Gastroesophageal sphincter (tissue), 4 donors: ENCODE measurements at regions not wholly inside any gene's neighbourhood (a gene's known extent, or its start where the extent isn't known, plus 50 kb on each side); places are given as distances from the start of the nearest gene placed in this dataset.

Source experiments
- ATAC-seq: fragments of 150-250 bp; one replicate; pipeline ENCODE4 v1.9.1; 2016; ENCODE audit warnings: mild to moderate bottlenecking, moderate library complexity
- H3K27ac ChIP-seq, 4 donors: fragments of 200-600 bp; sonication (generic) in 3 of 4; 1 replicate in 3 of 4; 2 replicates in 1 of 4; pipeline ENCODE4 v1.5.1; 2016 to 2019
- H3K27me3 ChIP-seq: fragments of 200-600 bp; sonication (generic); one replicate; pipeline ENCODE4 v1.5.1; 2019
- H3K36me3 ChIP-seq, 2 donors: fragments of 200-600 bp; sonication (generic); one replicate each; pipeline ENCODE4 v1.5.1; 2019; ENCODE audit warnings: control low read depth in 1 of 2
- H3K4me1 ChIP-seq, 3 donors: fragments of 200-600 bp; sonication (generic); 1 replicate in 2 of 3; 2 replicates in 1 of 3; pipeline ENCODE4 v1.5.1; 2016 to 2019; ENCODE audit warnings: control low read depth in 2 of 3
- H3K4me3 ChIP-seq, 2 donors: fragments of 200-600 bp; sonication (generic); one replicate each; pipeline ENCODE4 v1.5.1; 2019; ENCODE audit warnings: mild to moderate bottlenecking in 1 of 2, moderate library complexity in 1 of 2
- H3K9me3 ChIP-seq, 3 donors: fragments of 200-600 bp; sonication (generic); one replicate each; pipeline ENCODE4 v1.5.1; 2017 to 2019; ENCODE audit warnings: control low read depth in 2 of 3
- CTCF ChIP-seq, 4 experiments: fragments of 200-600 bp in 2 of 4; fragments of 450-650 bp in 2 of 4; sonication (generic) in 1 of 4; IDR thresholded peaks; one replicate each; pipeline ENCODE4 v1.5.1; 2017 to 2019; ENCODE audit warnings: antibody characterized with exemption in 4 of 4, mild to moderate bottlenecking in 2 of 4, moderate library complexity in 2 of 4
- EP300 ChIP-seq: sonication (generic); formaldehyde crosslinking; IDR thresholded peaks from one replicate; pipeline ENCODE4 v1.6.1; 2017; ENCODE audit warnings: antibody characterized with exemption, mild to moderate bottlenecking
- POLR2A ChIP-seq, 2 donors: fragments of 450-650 bp; IDR thresholded peaks; one replicate each; pipeline ENCODE4 v1.6.1; 2017; ENCODE audit warnings: antibody characterized with exemption in 2 of 2, mild to moderate bottlenecking in 2 of 2, moderate library complexity in 1 of 2
- POLR2AphosphoS5 ChIP-seq: sonication (generic); formaldehyde crosslinking; IDR thresholded peaks from one replicate; pipeline ENCODE4 v1.6.1; 2017; ENCODE audit warnings: antibody characterized with exemption
- WGBS, 2 donors: methylation state at CpG; one replicate each; pipeline ENCODE4 v1.1.5; 2018; ENCODE audit warnings: low coverage in 1 of 2; 5-methylcytosine and 5-hydroxymethylcytosine counted together

- Histone ChIP-seq H3K27me3 (no peaks in the 10 kb centered on the region), H3K36me3 (no peaks in the 10 kb centered on the region), H3K9me3 (no peaks in the 10 kb centered on the region), H3K4me3 (no peak overlapping the region), H3K27ac (no peak overlapping the region), H3K4me1 (peaks cover 0 to 6% (median 0%) of the 10 kb centered on the region in 3 donors)
- TF ChIP-seq POLR2AphosphoS5, result peak; percentile 22
- TF ChIP-seq CTCF (IDR thresholded peaks at IDR 0.05), result peak; percentile 58 to 74 (median 64)
- TF ChIP-seq EP300, result no peak
- TF ChIP-seq POLR2A (IDR thresholded peaks at IDR 0.05), result no peak
- ATAC-seq, result peak; percentile 28
- 28 to 33% methylated on average over 7 of the region's 7 CpGs for WGBS, 2 donors
These were observed 534.1 kb downstream of the GRIN2A start for GRCh38 chr16:9647981-9648701.

GRCh38 chr16:9650284-9650683 is 531.9 kb downstream of the GRIN2A start:
- Histone ChIP-seq H3K9me3 (no peaks in the 10 kb centered on the region), H3K36me3 (no peaks in the 10 kb centered on the region), H3K4me1 (peaks cover 0 to 6% (median 0%) of the 10 kb centered on the region in 3 donors), H3K4me3 (no peak overlapping the region), H3K27me3 (no peaks in the 10 kb centered on the region), H3K27ac (no peak overlapping the region)
- ATAC-seq, result no peak
- no peak for TF ChIP-seq CTCF (IDR thresholded peaks at IDR 0.05)
- TF ChIP-seq POLR2A (IDR thresholded peaks at IDR 0.05), result no peak
- no peak for TF ChIP-seq EP300
- no peak for TF ChIP-seq POLR2AphosphoS5
- whole genome bisulfite sequencing, 2 donors, result 100% methylated on average over 1 of the region's 1 CpG; no CpG with 5 or more reads in 1 of the 2 donors

GRCh38 chr16:9655051-9655450 is 527.2 kb downstream of the GRIN2A start:
- TF ChIP-seq POLR2AphosphoS5 (no peak), CTCF (IDR thresholded peaks at IDR 0.05) (no peak), EP300 (no peak), POLR2A (IDR thresholded peaks at IDR 0.05) (no peak)
- no peak overlapping the region for H3K27ac ChIP-seq
- H3K27me3 ChIP-seq, result peaks cover 14% of the 10 kb centered on the region
- 78 to 96% methylated on average over 4 to 5 of the region's 5 CpGs for WGBS, 2 donors
- H3K36me3 ChIP-seq, result no peaks in the 10 kb centered on the region
- ATAC-seq, result no peak
- H3K4me1 ChIP-seq, result no peaks in the 10 kb centered on the region
- H3K4me3 ChIP-seq, result no peak overlapping the region
- H3K9me3 ChIP-seq, result no peaks in the 10 kb centered on the region

GRCh38 chr16:9657641-9658040 is 524.6 kb downstream of the GRIN2A start:
- Histone ChIP-seq H3K4me3 (no peak overlapping the region), H3K4me1 (no peaks in the 10 kb centered on the region), H3K9me3 (no peaks in the 10 kb centered on the region), H3K27ac (no peak overlapping the region), H3K36me3 (no peaks in the 10 kb centered on the region), H3K27me3 (peaks cover 14% of the 10 kb centered on the region)
- TF ChIP-seq POLR2A (IDR thresholded peaks at IDR 0.05) (no peak), EP300 (no peak), POLR2AphosphoS5 (no peak), CTCF (IDR thresholded peaks at IDR 0.05) (no peak)
- no peak for ATAC-seq
- 0% methylated on average over 3 of the region's 3 CpGs; no CpG with 5 or more reads in 1 of the 2 donors for WGBS, 2 donors

- TF ChIP-seq CTCF (IDR thresholded peaks at IDR 0.05) (no peak), POLR2AphosphoS5 (no peak), EP300 (no peak), POLR2A (IDR thresholded peaks at IDR 0.05) (no peak)
- Histone ChIP-seq H3K27me3 (peaks cover 14% of the 10 kb centered on the region), H3K4me1 (no peaks in the 10 kb centered on the region), H3K9me3 (no peaks in the 10 kb centered on the region), H3K36me3 (no peaks in the 10 kb centered on the region), H3K27ac (no peak overlapping the region), H3K4me3 (no peak overlapping the region)
- ATAC-seq, result no peak
- WGBS, 2 donors, result 12 to 36% methylated on average over 4 of the region's 4 CpGs
These were observed 524.1 kb downstream of the GRIN2A start for GRCh38 chr16:9658164-9658563.
